Endothelial cell of umbilical vein (primary cell): ENCODE measurements at regions not wholly inside any gene's neighbourhood (a gene's known extent, or its start where the extent isn't known, plus 50 kb on each side); places are given as distances from the start of the nearest gene placed in this dataset.

Source experiments
- BruUV-seq: library from RNA; stranded (reverse); fragments of 400-500 nt; replicated peaks from 2 replicates; lab custom pipeline; 2021; lab: Mats Ljungman, UMichigan
- CTCF ChIA-PET: fragments of 300-600, 350-600 bp; sonication (Branson Sonifier 250); formaldehyde crosslinking; loops from one replicate; lab custom pipeline; 2021; ENCODE audit warnings: antibody characterized with exemption, inconsistent platforms; lab: Charles Lee
- POLR2A ChIA-PET: fragments of 300-600, 350-600 bp; sonication (Branson Sonifier 250); formaldehyde crosslinking; loops from one replicate; lab custom pipeline; 2021; ENCODE audit warnings: antibody characterized with exemption, inconsistent platforms; lab: Charles Lee
- DNase-seq: peaks from one replicate; pipeline ENCODE4 v3.0.0-alpha.2; 2011; ENCODE audit warnings: low read depth, low spot score
- FAIRE-seq: peaks from 2 replicates; lab custom pipeline; 2011; peaks lifted over from hg19 to GRCh38; lab: Jason Lieb, UNC
- H2AFZ ChIP-seq: 2 replicates; pipeline ENCODE4 v1.6.0; 2012; ENCODE audit warnings: low read depth, low read length, control low read depth, inconsistent platforms
- H3K27ac ChIP-seq: 2 replicates; pipeline ENCODE4 v1.5.1; 2011; ENCODE audit warnings: low read depth, mild to moderate bottlenecking, control low read depth, low read length, moderate library complexity; ENCODE audit not compliant: insufficient read depth
- H3K27me3 ChIP-seq, 2 experiments: 2 replicates each; pipeline versions ENCODE4 v1.6.0 to v1.6.1; 2011; ENCODE audit warnings: low read length in 2 of 2, mixed read lengths in 1 of 2; ENCODE audit not compliant: control insufficient read depth in 2 of 2, insufficient read depth in 2 of 2
- H3K36me3 ChIP-seq, 2 experiments: 2 replicates in 1 of 2; 3 replicates in 1 of 2; pipeline ENCODE4 v1.5.1; 2011; ENCODE audit warnings: low read length in 2 of 2, mild to moderate bottlenecking in 1 of 2, moderate library complexity in 1 of 2; ENCODE audit not compliant: control insufficient read depth in 2 of 2, insufficient read depth in 2 of 2; ENCODE audit errors: extremely low read depth in 1 of 2
- H3K4me1 ChIP-seq: 3 replicates; pipeline ENCODE4 v1.5.1; 2011; ENCODE audit warnings: mild to moderate bottlenecking, low read length; ENCODE audit not compliant: control insufficient read depth, insufficient read depth; ENCODE audit errors: extremely low read depth
- H3K4me2 ChIP-seq: 2 replicates; pipeline ENCODE4 v1.6.1; 2011; ENCODE audit warnings: low read length, control low read depth, mixed read lengths; ENCODE audit not compliant: insufficient read depth
- H3K4me3 ChIP-seq, 3 experiments: fragments of 200-600 bp in 1 of 3; sonication (generic), shearing (Covaris generic) in 1 of 3; replicated peaks in 1 of 3; 2 replicates each; pipeline ENCODE4 v1.5.1; 2011 to 2016; ENCODE audit warnings: control low read depth in 3 of 3, low read length in 3 of 3, mild to moderate bottlenecking in 2 of 3, inconsistent platforms in 1 of 3, low read depth in 1 of 3, moderate library complexity in 1 of 3; ENCODE audit not compliant: insufficient read depth in 1 of 3
- H3K79me2 ChIP-seq: 2 replicates; pipeline ENCODE4 v1.6.0; 2012; ENCODE audit warnings: low read length, inconsistent platforms; ENCODE audit not compliant: control insufficient read depth, insufficient read depth
- H3K9ac ChIP-seq: replicated peaks from 2 replicates; pipeline ENCODE3; 2011; ENCODE audit warnings: low read length, control low read depth; ENCODE audit not compliant: insufficient read depth; ENCODE audit errors: extremely low read depth
- H3K9me1 ChIP-seq: replicated peaks from 3 replicates; pipeline ENCODE4 v1.6.0; 2011; ENCODE audit warnings: mild to moderate bottlenecking, low read length; ENCODE audit not compliant: control insufficient read depth, insufficient read depth; ENCODE audit errors: extremely low read depth
- H3K9me3 ChIP-seq: replicated peaks from 2 replicates; pipeline ENCODE4 v1.5.1; 2012; ENCODE audit warnings: low read length, inconsistent platforms; ENCODE audit not compliant: control insufficient read depth, insufficient read depth
- H4K20me1 ChIP-seq: replicated peaks from 2 replicates; pipeline ENCODE3; 2011; ENCODE audit warnings: mild to moderate bottlenecking, low read length; ENCODE audit not compliant: control insufficient read depth, insufficient read depth; ENCODE audit errors: extremely low read depth
- EZH2 ChIP-seq: IDR thresholded peaks from 2 replicates; pipeline ENCODE4 v1.6.1; 2012; ENCODE audit warnings: borderline replicate concordance, low read depth, mild to moderate bottlenecking, moderate library complexity, low read length, inconsistent platforms; ENCODE audit not compliant: severe bottlenecking
- FOS ChIP-seq: IDR thresholded peaks from 2 replicates; pipeline ENCODE4 v1.6.1; 2011; ENCODE audit warnings: mild to moderate bottlenecking, low read length, moderate library complexity, borderline replicate concordance; ENCODE audit not compliant: insufficient read depth
- GATA2 ChIP-seq: IDR thresholded peaks from 2 replicates; pipeline ENCODE4 v1.7.0; 2011; ENCODE audit warnings: low read depth, mild to moderate bottlenecking, moderate library complexity, mixed read lengths, low read length; ENCODE audit not compliant: insufficient read length, insufficient read depth
- JUN ChIP-seq: IDR thresholded peaks from 2 replicates; pipeline ENCODE4 v1.6.1; 2011; ENCODE audit warnings: borderline replicate concordance, low read depth; ENCODE audit not compliant: insufficient read length, insufficient read depth
- MAX ChIP-seq: IDR thresholded peaks from 2 replicates; pipeline ENCODE4 v1.6.1; 2011; ENCODE audit not compliant: insufficient read depth, insufficient read length
- MYC ChIP-seq: IDR thresholded peaks from one replicate; pipeline ENCODE4 v1.6.1; 2011; ENCODE audit warnings: mild to moderate bottlenecking, low read depth, low read length
- POLR2A ChIP-seq: IDR thresholded peaks from 2 replicates; pipeline ENCODE4 v1.6.1; 2012; ENCODE audit warnings: low read depth, mild to moderate bottlenecking, control low read depth, low read length
- POLR2AphosphoS5 ChIP-seq: IDR thresholded peaks from 2 replicates; pipeline ENCODE4 v1.6.1; 2012; ENCODE audit warnings: low read depth, mild to moderate bottlenecking, control low read depth, low read length, moderate library complexity; ENCODE audit not compliant: insufficient read depth
- dilution Hi-C: fragments of 300-500 bp; cut with MboI; formaldehyde crosslinking; loops from one replicate; pipeline ENCODE4 v1.15.0; 2019; ENCODE audit warnings: low sequenced_read_pairs; ENCODE audit not compliant: extremely low pct_ligation_motif_present
- intact Hi-C: fragments of 100-400 bp; cut with micrococcal nuclease; formaldehyde crosslinking; loops from one replicate; pipeline ENCODE4 v1.10.0; 2022
- TF ChIP-seq, protein P1 (sequence below), 2 donors: IDR thresholded peaks; 1 replicate in 1 of 2; 2 replicates in 1 of 2; pipeline ENCODE4 v1.5.1; 2011; ENCODE audit warnings: low read length in 2 of 2, mild to moderate bottlenecking in 2 of 2, moderate library complexity in 2 of 2, control low read depth in 1 of 2, inconsistent platforms in 1 of 2, low read depth in 1 of 2; ENCODE audit not compliant: insufficient read depth in 1 of 2; ENCODE audit errors: extremely low read depth in 1 of 2

DNA sequence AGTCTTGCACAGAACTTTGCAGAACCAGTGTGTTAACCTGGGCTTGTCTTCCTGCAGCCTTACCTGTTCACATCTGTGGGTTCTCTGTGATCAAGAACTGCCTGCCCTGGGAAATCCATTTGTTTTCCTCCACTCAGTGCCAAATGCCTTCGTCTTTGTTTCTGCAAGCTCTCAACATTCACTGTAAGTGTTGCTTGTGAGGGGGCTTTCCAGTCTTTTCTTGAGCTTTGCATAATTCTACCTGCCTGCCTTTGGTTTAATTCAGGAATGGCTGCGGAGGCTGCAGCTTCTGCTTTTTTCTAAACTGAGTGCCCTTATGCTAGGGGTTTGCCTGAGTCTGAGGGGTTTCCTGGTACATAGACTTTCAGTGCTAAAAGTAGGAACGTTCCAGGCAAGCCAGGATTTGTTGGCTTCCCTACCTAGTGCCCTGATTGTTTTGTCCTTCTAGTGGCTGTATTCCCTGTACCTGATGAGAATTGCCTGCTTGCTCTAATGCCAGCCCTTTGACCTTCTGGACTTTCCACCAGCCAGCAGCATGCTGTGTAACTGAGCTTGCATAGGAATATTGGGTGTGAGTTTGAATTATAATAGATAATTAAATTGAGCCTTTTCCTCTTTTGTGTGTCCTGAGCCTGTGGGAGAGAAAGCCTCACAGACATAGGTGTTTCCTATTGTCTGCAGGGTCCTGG lies 96.6 kb upstream of the CLSTN2 start:
- Histone ChIP-seq H3K9me3 (peaks cover 2% of the 10 kb centered on the region), H2AFZ (no peak overlapping the region), H3K27me3 (no peaks in the 10 kb centered on the region), H3K36me3 (no peaks in the 10 kb centered on the region), H3K9ac (no peak overlapping the region), H3K27ac (no peak overlapping the region), H3K4me1 (no peaks in the 10 kb centered on the region), H3K4me2 (no peak overlapping the region), H3K4me3 (no peak overlapping the region), H4K20me1 (no peaks in the 10 kb centered on the region), H3K79me2 (no peaks in the 10 kb centered on the region), H3K9me1 (no peaks in the 10 kb centered on the region)
- CTCF ChIA-PET, result no interaction called here
- DNase-seq, result no peak
- dilution Hi-C loops, result no loop called here
- intact Hi-C loops, result no loop called here
- POLR2A ChIA-PET, result no interaction called here
- no peak for TF ChIP-seq MYC
- TF ChIP-seq MAX, result no peak
- TF ChIP-seq FOS, result no peak
- TF ChIP-seq GATA2, result no peak
- TF ChIP-seq EZH2, result no peak
- no peak for TF ChIP-seq JUN
- TF ChIP-seq POLR2A, result no peak
- TF ChIP-seq POLR2AphosphoS5, result no peak
- TF ChIP-seq, protein P1, sequence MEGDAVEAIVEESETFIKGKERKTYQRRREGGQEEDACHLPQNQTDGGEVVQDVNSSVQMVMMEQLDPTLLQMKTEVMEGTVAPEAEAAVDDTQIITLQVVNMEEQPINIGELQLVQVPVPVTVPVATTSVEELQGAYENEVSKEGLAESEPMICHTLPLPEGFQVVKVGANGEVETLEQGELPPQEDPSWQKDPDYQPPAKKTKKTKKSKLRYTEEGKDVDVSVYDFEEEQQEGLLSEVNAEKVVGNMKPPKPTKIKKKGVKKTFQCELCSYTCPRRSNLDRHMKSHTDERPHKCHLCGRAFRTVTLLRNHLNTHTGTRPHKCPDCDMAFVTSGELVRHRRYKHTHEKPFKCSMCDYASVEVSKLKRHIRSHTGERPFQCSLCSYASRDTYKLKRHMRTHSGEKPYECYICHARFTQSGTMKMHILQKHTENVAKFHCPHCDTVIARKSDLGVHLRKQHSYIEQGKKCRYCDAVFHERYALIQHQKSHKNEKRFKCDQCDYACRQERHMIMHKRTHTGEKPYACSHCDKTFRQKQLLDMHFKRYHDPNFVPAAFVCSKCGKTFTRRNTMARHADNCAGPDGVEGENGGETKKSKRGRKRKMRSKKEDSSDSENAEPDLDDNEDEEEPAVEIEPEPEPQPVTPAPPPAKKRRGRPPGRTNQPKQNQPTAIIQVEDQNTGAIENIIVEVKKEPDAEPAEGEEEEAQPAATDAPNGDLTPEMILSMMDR (IDR thresholded peaks at IDR 0.05; ENCODE audit: extremely low read depth in 1 of 2, insufficient read depth in 1 of 2, low read depth in 1 of 2, low read length in 2 of 2), result no peak
- no peak for FAIRE-seq
- BruUV-seq, result no TSS peak
